Large intestine (tissue), 3 donors: ENCODE measurements at regions not wholly inside any gene's neighbourhood (a gene's known extent, or its start where the extent isn't known, plus 50 kb on each side); places are given as distances from the start of the nearest gene placed in this dataset.
A peak's percentile ranks its signal among the peaks of the same experiment; 100 is the strongest.

Experiments
- DNase-seq, 2 donors: peaks; one replicate each; pipeline versions ENCODE4 v3.0.0 to v3.0.0-alpha.2; 2013
- H3K27ac ChIP-seq: one replicate; pipeline ENCODE4 v1.5.1; 2013; ENCODE audit warnings: low read length
- H3K27me3 ChIP-seq: 2 replicates; pipeline ENCODE4 v1.6.1; 2013; ENCODE audit warnings: low read length; ENCODE audit not compliant: control insufficient read depth, insufficient read depth
- H3K36me3 ChIP-seq: 2 replicates; pipeline ENCODE4 v1.6.1; 2013; ENCODE audit warnings: low read length; ENCODE audit not compliant: control insufficient read depth, insufficient read depth
- H3K4me1 ChIP-seq: one replicate; pipeline ENCODE4 v1.6.1; 2013; ENCODE audit warnings: low read length; ENCODE audit not compliant: control insufficient read depth, insufficient read depth
- H3K4me3 ChIP-seq: one replicate; pipeline ENCODE4 v1.5.1; 2013; ENCODE audit warnings: low read length
- H3K9me3 ChIP-seq: one replicate; pipeline ENCODE4 v1.6.1; 2013; ENCODE audit warnings: mild to moderate bottlenecking, low read depth, low read length, moderate library complexity; ENCODE audit not compliant: control insufficient read depth
- WGBS: methylation state at CpG from one replicate; pipeline ENCODE4 v1.1.5; 2013; ENCODE audit warnings: low lambda C conversion rate; ENCODE audit not compliant: insufficient coverage; 5-methylcytosine and 5-hydroxymethylcytosine counted together

DNA sequence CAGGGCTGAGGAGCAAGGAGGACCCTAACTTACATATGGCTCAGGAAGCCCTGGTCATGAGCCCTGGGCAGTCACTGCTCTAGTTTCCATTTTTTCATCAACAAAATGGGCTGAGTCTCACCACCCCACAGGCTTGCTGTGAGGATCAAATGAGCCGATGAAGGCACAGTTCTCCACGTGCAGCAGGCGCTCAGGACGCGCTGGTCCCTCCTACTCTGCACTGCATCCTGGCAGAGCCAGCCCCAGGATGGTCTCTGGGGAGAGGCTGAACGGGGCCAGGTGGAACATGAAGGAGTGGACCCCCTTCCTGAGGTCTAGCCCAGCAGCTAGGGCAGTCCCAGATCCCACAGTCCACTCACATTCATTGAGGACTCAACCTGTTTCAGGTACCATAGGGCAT, 349.3 kb downstream of the PTPRU start:
- no peak overlapping the region for H3K4me3 ChIP-seq
- no peaks in the 10 kb centered on the region for H3K4me1 ChIP-seq
- H3K9me3 ChIP-seq: no peaks in the 10 kb centered on the region
- H3K27ac ChIP-seq: no peak overlapping the region
- H3K27me3 ChIP-seq: no peaks in the 10 kb centered on the region
- WGBS: no CpG with 5 or more reads among the region's 6 CpGs
- H3K36me3 ChIP-seq: no peaks in the 10 kb centered on the region
- no peak for DNase-seq

GRCh38 chr1:29585201-29585600, 348.9 kb downstream of the PTPRU start:
- no peaks in the 10 kb centered on the region for H3K36me3 ChIP-seq
- DNase-seq: no peak
- no peaks in the 10 kb centered on the region for H3K4me1 ChIP-seq
- no peaks in the 10 kb centered on the region for H3K9me3 ChIP-seq
- no peaks in the 10 kb centered on the region for H3K27me3 ChIP-seq
- H3K4me3 ChIP-seq: no peak overlapping the region
- WGBS: no CpG with 5 or more reads among the region's 7 CpGs
- no peak overlapping the region for H3K27ac ChIP-seq

DNA sequence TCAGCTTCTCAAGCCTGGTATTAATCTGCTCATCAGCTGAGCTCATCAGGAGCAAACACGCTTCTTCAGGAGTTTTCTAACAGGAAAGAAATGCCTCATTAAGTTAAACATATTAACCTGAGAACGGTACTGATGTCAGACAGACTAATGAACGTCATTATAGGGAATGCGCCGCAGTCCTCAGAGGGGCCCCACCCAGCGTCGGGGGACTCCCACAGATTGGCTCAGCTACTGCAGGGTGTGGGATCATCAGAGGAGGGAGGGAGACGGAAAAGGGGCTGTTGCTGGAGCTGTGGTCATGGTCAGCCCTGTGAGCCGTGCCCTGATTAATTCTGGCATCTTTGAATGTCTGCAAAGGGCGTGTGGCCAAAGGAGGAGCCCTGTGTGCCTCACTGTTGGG, 348.5 kb downstream of the PTPRU start:
- Histone ChIP-seq H3K27ac (no peak overlapping the region), H3K36me3 (no peaks in the 10 kb centered on the region), H3K4me3 (no peak overlapping the region), H3K9me3 (no peaks in the 10 kb centered on the region), H3K27me3 (no peaks in the 10 kb centered on the region), H3K4me1 (no peaks in the 10 kb centered on the region)
- DNase-seq: peak in 1 of 2 donors; percentile 7
- no CpG with 5 or more reads among the region's 10 CpGs for WGBS

DNA sequence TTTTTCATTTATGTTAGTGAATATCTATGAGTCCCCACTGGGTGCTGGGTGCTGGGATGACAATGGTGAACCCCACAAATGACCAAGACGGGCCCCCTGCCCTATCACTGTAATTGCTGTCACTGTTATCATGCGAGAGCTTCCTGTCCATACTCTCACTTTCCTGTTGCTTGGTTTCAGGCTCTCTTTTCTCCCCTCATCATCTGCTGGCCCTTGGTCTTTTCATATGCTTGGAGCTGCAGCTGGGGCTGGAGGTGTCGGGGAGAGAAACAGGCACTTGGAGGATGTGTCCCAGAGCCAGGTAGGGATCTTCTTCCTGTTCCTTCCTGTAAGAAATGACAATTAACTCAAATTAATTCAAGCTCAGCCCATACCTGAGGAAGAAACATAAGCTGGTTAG, 348.0 kb downstream of the PTPRU start:
- no peak overlapping the region for H3K27ac ChIP-seq
- H3K36me3 ChIP-seq: no peaks in the 10 kb centered on the region
- no peaks in the 10 kb centered on the region for H3K27me3 ChIP-seq
- no peaks in the 10 kb centered on the region for H3K9me3 ChIP-seq
- no peak overlapping the region for H3K4me3 ChIP-seq
- DNase-seq: no peak
- H3K4me1 ChIP-seq: no peaks in the 10 kb centered on the region
- no CpG with 5 or more reads among the region's 3 CpGs for WGBS

DNA sequence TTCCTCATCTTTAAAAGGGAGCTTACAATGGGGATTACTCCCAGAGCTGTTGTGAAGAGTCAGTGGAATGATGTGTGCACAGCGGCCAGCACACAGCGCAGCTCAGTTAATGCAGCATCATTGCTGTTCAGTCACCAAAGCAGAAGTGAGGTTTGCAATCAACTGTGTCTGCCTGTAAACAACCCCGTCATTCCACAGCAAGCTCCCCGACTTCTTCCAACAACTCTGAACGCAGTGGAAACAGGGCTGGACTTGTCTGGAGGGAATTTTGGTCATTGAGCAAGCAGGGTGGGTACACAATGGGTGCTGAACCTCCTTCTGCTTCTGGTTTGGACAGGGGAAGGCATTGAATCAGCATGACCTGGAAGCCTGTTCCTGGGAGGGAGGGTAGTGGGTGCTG, 347.4 kb downstream of the PTPRU start:
- Histone ChIP-seq H3K4me1 (no peaks in the 10 kb centered on the region), H3K27me3 (no peaks in the 10 kb centered on the region), H3K4me3 (no peak overlapping the region), H3K36me3 (no peaks in the 10 kb centered on the region), H3K9me3 (no peaks in the 10 kb centered on the region), H3K27ac (no peak overlapping the region)
- DNase-seq: no peak
- WGBS: no CpG with 5 or more reads among the region's 5 CpGs

DNA sequence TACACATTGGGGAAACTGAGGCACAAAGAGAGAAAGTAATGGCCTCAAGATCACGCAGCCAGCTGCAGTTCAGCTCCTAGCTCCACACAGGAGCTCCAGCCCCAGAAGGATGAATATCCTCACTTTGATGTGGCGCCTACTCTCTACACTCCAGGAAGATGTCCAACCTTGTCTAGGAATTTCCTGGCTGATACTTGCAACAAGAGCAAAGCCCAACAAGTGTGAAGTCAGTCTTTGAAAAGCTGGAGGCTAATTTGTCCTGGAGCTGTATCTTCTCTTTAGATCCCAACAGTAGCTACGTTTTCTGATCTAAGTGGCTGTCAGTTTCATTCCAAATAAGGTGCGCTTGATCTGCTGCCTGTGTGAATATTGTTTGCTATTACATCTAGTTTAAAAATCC, 344.9 kb downstream of the PTPRU start:
- Histone ChIP-seq H3K9me3 (no peaks in the 10 kb centered on the region), H3K4me1 (no peaks in the 10 kb centered on the region), H3K4me3 (no peak overlapping the region), H3K27ac (no peak overlapping the region), H3K36me3 (no peaks in the 10 kb centered on the region), H3K27me3 (peaks cover 11% of the 10 kb centered on the region)
- no peak for DNase-seq
- WGBS: no CpG with 5 or more reads among the region's 4 CpGs

DNA sequence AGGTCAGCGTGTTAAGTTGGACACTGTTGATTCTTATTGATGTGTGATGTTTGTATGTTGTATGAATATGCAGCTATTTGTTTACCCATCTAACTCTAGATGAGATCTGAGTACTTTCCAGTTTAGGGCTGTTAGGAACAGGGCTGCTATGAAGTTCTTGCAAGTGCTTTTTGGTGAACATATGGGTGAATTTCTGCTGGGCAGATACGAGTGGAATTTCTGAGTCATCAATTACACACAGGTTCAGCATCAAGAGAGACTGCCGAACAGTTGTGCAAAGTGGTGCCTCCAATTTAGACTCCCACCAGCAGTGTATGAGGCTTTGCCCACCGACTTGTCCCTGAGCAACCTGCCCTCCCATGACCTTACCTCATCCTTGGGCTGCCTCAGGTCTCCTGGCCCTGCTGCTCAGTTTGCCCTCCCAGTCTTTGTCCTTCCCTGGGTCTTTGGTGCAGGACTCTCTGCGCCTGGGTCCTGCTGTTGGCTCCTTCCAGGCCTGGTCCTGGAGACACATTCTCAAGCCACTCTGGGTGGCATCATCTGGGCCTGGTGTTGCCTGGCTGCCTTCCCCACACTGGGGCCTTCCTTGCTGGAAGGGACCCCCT, 343.6 kb downstream of the PTPRU start:
- no peak for DNase-seq
- Histone ChIP-seq H3K36me3 (no peaks in the 10 kb centered on the region), H3K9me3 (no peaks in the 10 kb centered on the region), H3K27ac (no peak overlapping the region), H3K4me1 (no peaks in the 10 kb centered on the region), H3K27me3 (peaks cover 11% of the 10 kb centered on the region), H3K4me3 (no peak overlapping the region)
- no CpG with 5 or more reads among the region's 5 CpGs for WGBS

DNA sequence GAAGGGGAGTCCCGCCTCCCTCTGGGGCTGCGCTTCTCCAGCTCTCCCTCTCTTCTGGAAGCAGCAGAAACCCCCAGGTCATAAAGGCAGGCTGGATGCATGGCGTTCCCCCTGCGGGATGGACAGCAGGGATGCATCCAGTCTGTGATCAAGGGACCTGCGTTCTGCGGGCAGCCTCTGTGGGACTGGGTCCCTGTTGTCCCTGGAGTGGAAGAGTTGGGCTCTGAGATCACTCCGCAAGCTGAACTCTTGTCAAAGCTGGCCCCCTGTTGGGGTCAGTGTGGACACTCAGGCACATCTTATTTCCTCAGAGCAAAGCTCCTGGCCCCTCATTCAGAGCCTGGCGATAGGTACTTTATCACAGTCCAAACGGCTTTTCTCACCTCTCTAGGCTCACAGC, 341.2 kb downstream of the PTPRU start:
- Histone ChIP-seq H3K27ac (no peak overlapping the region), H3K36me3 (no peaks in the 10 kb centered on the region), H3K4me3 (no peak overlapping the region), H3K9me3 (no peaks in the 10 kb centered on the region), H3K4me1 (no peaks in the 10 kb centered on the region), H3K27me3 (peaks cover 11% of the 10 kb centered on the region)
- DNase-seq: no peak
- WGBS: no CpG with 5 or more reads among the region's 9 CpGs

GRCh38 chr1:29576510-29576909, 340.2 kb downstream of the PTPRU start:
- Histone ChIP-seq H3K27ac (no peak overlapping the region), H3K4me1 (no peaks in the 10 kb centered on the region), H3K9me3 (no peaks in the 10 kb centered on the region), H3K4me3 (no peak overlapping the region), H3K36me3 (no peaks in the 10 kb centered on the region), H3K27me3 (peaks cover 11% of the 10 kb centered on the region)
- DNase-seq: no peak
- no CpG with 5 or more reads among the region's 6 CpGs for WGBS

DNA sequence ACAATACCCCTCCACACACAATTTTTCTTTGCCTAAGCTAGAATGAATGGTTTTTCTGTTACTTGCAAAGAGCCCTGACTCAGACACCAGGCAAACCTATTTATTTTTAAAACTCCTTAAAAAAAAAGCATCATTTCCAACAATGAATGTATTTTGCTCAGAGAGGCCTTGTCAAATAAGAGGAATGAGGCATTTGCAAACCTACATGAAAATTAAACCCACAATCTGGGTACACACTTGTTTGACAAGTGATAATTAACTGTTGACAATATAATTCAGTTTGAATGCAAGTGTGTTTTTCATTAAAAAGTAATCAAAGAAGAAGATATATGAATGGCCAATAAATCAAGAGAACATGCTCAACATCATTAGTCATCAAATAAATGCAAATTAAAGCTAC, 339.5 kb downstream of the PTPRU start:
- Histone ChIP-seq H3K4me1 (no peaks in the 10 kb centered on the region), H3K36me3 (no peaks in the 10 kb centered on the region), H3K4me3 (no peak overlapping the region), H3K27ac (no peak overlapping the region), H3K27me3 (peaks cover 11% of the 10 kb centered on the region), H3K9me3 (no peaks in the 10 kb centered on the region)
- no peak for DNase-seq

DNA sequence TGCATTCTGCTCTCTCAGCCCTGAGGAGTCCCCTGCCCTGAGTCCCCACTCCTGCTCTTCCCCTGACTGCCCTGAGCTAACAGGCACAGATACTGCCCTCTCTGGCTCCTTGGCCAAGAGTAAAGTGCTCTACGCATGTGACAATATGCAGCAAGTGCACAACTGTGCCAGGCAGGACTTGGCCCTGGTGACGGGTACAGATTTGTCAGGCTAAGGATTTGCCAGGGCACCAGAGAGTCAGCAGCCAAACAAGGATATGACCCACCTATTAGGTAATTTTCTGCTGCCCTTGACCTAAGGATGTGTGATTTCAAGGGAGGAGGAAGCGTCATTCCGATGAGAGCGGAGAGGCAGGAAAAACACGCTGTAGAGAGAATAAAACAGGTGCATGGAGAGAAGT, 339.0 kb downstream of the PTPRU start:
- DNase-seq: no peak
- no peaks in the 10 kb centered on the region for H3K4me1 ChIP-seq
- H3K4me3 ChIP-seq: no peak overlapping the region
- WGBS: no CpG with 5 or more reads among the region's 6 CpGs
- peaks cover 11% of the 10 kb centered on the region for H3K27me3 ChIP-seq
- H3K36me3 ChIP-seq: no peaks in the 10 kb centered on the region
- H3K27ac ChIP-seq: no peak overlapping the region
- no peaks in the 10 kb centered on the region for H3K9me3 ChIP-seq
